Hepatocyte (in vitro differentiated cells): ENCODE measurements at regions not wholly inside any gene's neighbourhood (a gene's known extent, or its start where the extent isn't known, plus 50 kb on each side); places are given as distances from the start of the nearest gene placed in this dataset.

Source experiments
- DNase-seq: peaks from one replicate; pipeline ENCODE4 v3.0.0-alpha.2; 2016; ENCODE audit warnings: low spot score
- H2AFZ ChIP-seq: fragments of 200-600 bp; sonication (generic); 2 replicates; pipeline ENCODE4 v1.6.0; 2016; ENCODE audit warnings: antibody characterized with exemption, mild to moderate bottlenecking
- H3K27ac ChIP-seq: fragments of 200-600 bp; sonication (generic); 2 replicates; pipeline ENCODE4 v1.5.1; 2016; ENCODE audit warnings: mild to moderate bottlenecking
- H3K27me3 ChIP-seq: fragments of 200-600 bp; sonication (generic); 2 replicates; pipeline ENCODE4 v1.6.1; 2016
- H3K36me3 ChIP-seq: fragments of 200-600 bp; sonication (generic); replicated peaks from 2 replicates; pipeline ENCODE4 v1.5.1; 2016; ENCODE audit warnings: low read depth; ENCODE audit not compliant: insufficient read depth
- H3K4me1 ChIP-seq: fragments of 200-600 bp; sonication (generic); 2 replicates; pipeline ENCODE4 v1.5.1; 2016; ENCODE audit warnings: mild to moderate bottlenecking, moderate library complexity; ENCODE audit not compliant: insufficient read depth
- H3K4me2 ChIP-seq: fragments of 200-600 bp; sonication (generic); 2 replicates; pipeline ENCODE4 v1.6.0; 2016
- H3K4me3 ChIP-seq: fragments of 200-600 bp; sonication (generic); 2 replicates; pipeline ENCODE4 v1.5.1; 2016; ENCODE audit warnings: mild to moderate bottlenecking
- H3K79me2 ChIP-seq: fragments of 200-600 bp; sonication (generic); 2 replicates; pipeline ENCODE4 v1.6.0; 2017; ENCODE audit warnings: mild to moderate bottlenecking
- H3K9me2 ChIP-seq: fragments of 200-600 bp; sonication (generic); replicated peaks from 2 replicates; pipeline ENCODE4 v1.6.0; 2017; ENCODE audit warnings: mild to moderate bottlenecking; ENCODE audit not compliant: insufficient read depth
- H3K9me3 ChIP-seq: fragments of 200-600 bp; sonication (generic); 2 replicates; pipeline ENCODE4 v1.5.1; 2016; ENCODE audit warnings: low read depth, mild to moderate bottlenecking
- H4K20me1 ChIP-seq: fragments of 200-600 bp; sonication (generic); 2 replicates; pipeline ENCODE4 v1.6.0; 2016; ENCODE audit warnings: mild to moderate bottlenecking; ENCODE audit not compliant: insufficient read depth, poor library complexity, severe bottlenecking
- EZH2 ChIP-seq: fragments of 200-600 bp; sonication (generic); IDR thresholded peaks from 2 replicates; pipeline ENCODE4 v1.6.1; 2016; ENCODE audit warnings: antibody characterized with exemption, mild to moderate bottlenecking, borderline replicate concordance
- EZH2phosphoT487 ChIP-seq: fragments of 200-600 bp; sonication (generic); IDR thresholded peaks from one replicate; pipeline ENCODE4 v1.6.1; 2018; ENCODE audit warnings: antibody characterized with exemption, mild to moderate bottlenecking, low read depth, moderate library complexity; ENCODE audit not compliant: unreplicated experiment, severe bottlenecking
- WGBS: methylation state at CpG from one replicate; pipeline ENCODE4 v1.1.6; 2016; ENCODE audit warnings: low lambda C conversion rate; ENCODE audit errors: missing lambda C conversion rate; 5-methylcytosine and 5-hydroxymethylcytosine counted together
- TF ChIP-seq, protein P1 (sequence below): fragments of 200-600 bp; sonication (generic); IDR thresholded peaks from 2 replicates; pipeline ENCODE4 v1.5.1; 2016; ENCODE audit warnings: antibody characterized with exemption, mild to moderate bottlenecking; ENCODE audit not compliant: poor library complexity

DNA sequence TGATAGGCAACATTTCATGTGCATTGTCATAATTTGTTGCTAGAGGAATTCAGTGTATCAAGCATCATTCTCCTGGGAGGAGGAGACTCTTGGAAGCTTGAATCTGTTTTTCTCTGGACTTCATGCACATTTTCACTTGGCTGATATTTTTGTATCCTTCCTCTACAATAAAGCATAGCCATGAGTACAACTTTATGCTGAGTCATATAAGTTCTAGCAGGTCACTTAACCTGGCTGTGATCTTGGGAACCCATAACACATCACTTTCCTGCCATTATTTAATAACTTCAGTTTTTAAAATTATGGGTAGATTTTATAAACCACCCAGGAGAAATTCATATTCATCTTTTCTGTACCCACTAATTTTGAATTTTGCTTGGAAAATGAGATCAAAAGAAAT is 203.0 kb upstream of the CD96 start:
- H3K4me2 ChIP-seq, result no peak overlapping the region
- H3K4me1 ChIP-seq, result no peaks in the 10 kb centered on the region
- no peaks in the 10 kb centered on the region for H4K20me1 ChIP-seq
- no peaks in the 10 kb centered on the region for H3K9me2 ChIP-seq
- TF ChIP-seq, protein P1, sequence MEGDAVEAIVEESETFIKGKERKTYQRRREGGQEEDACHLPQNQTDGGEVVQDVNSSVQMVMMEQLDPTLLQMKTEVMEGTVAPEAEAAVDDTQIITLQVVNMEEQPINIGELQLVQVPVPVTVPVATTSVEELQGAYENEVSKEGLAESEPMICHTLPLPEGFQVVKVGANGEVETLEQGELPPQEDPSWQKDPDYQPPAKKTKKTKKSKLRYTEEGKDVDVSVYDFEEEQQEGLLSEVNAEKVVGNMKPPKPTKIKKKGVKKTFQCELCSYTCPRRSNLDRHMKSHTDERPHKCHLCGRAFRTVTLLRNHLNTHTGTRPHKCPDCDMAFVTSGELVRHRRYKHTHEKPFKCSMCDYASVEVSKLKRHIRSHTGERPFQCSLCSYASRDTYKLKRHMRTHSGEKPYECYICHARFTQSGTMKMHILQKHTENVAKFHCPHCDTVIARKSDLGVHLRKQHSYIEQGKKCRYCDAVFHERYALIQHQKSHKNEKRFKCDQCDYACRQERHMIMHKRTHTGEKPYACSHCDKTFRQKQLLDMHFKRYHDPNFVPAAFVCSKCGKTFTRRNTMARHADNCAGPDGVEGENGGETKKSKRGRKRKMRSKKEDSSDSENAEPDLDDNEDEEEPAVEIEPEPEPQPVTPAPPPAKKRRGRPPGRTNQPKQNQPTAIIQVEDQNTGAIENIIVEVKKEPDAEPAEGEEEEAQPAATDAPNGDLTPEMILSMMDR, result no peak
- TF ChIP-seq EZH2 (no peak), EZH2phosphoT487 (no peak)
- no peaks in the 10 kb centered on the region for H3K9me3 ChIP-seq
- no peak for DNase-seq
- no peaks in the 10 kb centered on the region for H3K27me3 ChIP-seq
- H3K36me3 ChIP-seq, result no peaks in the 10 kb centered on the region
- H3K79me2 ChIP-seq, result no peaks in the 10 kb centered on the region
- H3K27ac ChIP-seq, result no peak overlapping the region
- H2AFZ ChIP-seq, result no peak overlapping the region
- H3K4me3 ChIP-seq, result no peak overlapping the region

DNA sequence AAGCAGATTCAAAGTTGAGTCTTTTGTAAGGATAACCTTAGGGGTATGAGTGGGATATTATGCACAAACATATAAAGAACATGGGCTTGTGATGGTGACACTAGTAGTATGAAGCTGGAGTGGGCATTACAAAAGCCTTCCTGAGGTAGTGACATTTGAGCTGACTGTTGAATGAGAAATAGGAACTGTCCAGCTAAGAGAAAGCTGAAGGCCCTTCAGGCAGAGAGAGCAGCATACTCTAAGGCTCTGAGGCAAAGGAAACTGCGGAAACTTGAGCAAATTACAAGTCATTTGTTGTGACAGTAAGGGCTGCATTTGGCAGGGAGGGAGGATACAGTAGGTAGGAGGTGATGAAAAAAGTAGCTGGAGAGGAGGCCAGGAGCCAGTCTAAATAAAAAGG is 190.7 kb upstream of the CD96 start:
- Histone ChIP-seq H3K27ac (no peak overlapping the region), H4K20me1 (no peaks in the 10 kb centered on the region), H3K79me2 (no peaks in the 10 kb centered on the region), H3K4me2 (no peak overlapping the region), H3K4me1 (no peaks in the 10 kb centered on the region), H3K27me3 (no peaks in the 10 kb centered on the region), H2AFZ (no peak overlapping the region), H3K36me3 (no peaks in the 10 kb centered on the region), H3K9me3 (no peaks in the 10 kb centered on the region), H3K9me2 (no peaks in the 10 kb centered on the region), H3K4me3 (no peak overlapping the region)
- TF ChIP-seq EZH2, result no peak
- TF ChIP-seq, protein P1, result no peak
- TF ChIP-seq EZH2phosphoT487, result no peak
- DNase-seq, result no peak
- 61% methylated on average over 1 of the region's 1 CpG for WGBS

DNA sequence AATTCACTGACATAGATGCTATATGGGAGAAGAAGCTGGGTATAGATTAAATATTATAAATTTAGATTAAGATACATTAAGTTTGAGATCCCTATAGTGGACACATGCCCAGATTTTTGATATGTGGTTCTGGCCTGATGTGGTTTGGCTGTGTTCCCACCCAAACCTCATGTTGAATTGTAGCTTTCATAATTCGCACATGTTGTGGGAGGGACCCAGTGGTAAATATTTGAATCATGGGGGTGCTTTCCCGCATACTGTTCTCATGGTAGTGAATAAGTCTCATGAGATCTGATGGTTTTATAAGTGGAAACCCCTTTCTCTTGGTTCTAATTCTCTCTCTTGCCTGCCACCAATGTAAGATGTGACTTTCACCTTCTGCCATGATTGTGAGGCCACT is 189.4 kb upstream of the CD96 start:
- 94% methylated on average over 2 of the region's 2 CpGs for WGBS
- H3K4me3 ChIP-seq, result no peak overlapping the region
- no peak for DNase-seq

More for the DNA sequence above, 189.4 kb upstream of the CD96 start:
- no peak overlapping the region for H3K27ac ChIP-seq
- H3K36me3 ChIP-seq, result no peaks in the 10 kb centered on the region
- H3K4me1 ChIP-seq, result no peaks in the 10 kb centered on the region
- H3K9me3 ChIP-seq, result no peaks in the 10 kb centered on the region
- H3K27me3 ChIP-seq, result no peaks in the 10 kb centered on the region
- no peaks in the 10 kb centered on the region for H3K9me2 ChIP-seq
- H3K4me2 ChIP-seq, result no peak overlapping the region
- no peaks in the 10 kb centered on the region for H3K79me2 ChIP-seq
- no peak overlapping the region for H2AFZ ChIP-seq
- TF ChIP-seq EZH2phosphoT487 (no peak), EZH2 (no peak)
- TF ChIP-seq, protein P1, result no peak
- no peaks in the 10 kb centered on the region for H4K20me1 ChIP-seq
